Fibroblast of lung (primary cell): ENCODE measurements at regions not wholly inside any gene's neighbourhood (a gene's known extent, or its start where the extent isn't known, plus 50 kb on each side); places are given as distances from the start of the nearest gene placed in this dataset.

Experiments used
- DNase-seq, 2 donors: peaks; one replicate each; pipeline versions ENCODE4 v3.0.0 to v3.0.0-alpha.2; 2010; ENCODE audit warnings: low read depth in 2 of 2
- H2AFZ ChIP-seq: 2 replicates; pipeline ENCODE4 v1.5.1; 2012; ENCODE audit warnings: low read length, control low read depth, inconsistent platforms
- H3K27ac ChIP-seq: 2 replicates; pipeline ENCODE4 v1.5.1; 2011; ENCODE audit warnings: low read length, control low read depth; ENCODE audit not compliant: insufficient read depth
- H3K27me3 ChIP-seq: 2 replicates; pipeline ENCODE4 v1.5.1; 2011; ENCODE audit warnings: mild to moderate bottlenecking, low read length; ENCODE audit not compliant: control insufficient read depth, insufficient read depth
- H3K36me3 ChIP-seq: 2 replicates; pipeline ENCODE4 v1.5.1; 2011; ENCODE audit warnings: low read length; ENCODE audit not compliant: control insufficient read depth, insufficient read depth
- H3K4me1 ChIP-seq: 2 replicates; pipeline ENCODE4 v1.5.1; 2011; ENCODE audit warnings: low read length; ENCODE audit not compliant: control insufficient read depth, insufficient read depth; ENCODE audit errors: extremely low read depth
- H3K4me2 ChIP-seq: 2 replicates; pipeline ENCODE4 v1.5.1; 2011; ENCODE audit warnings: low read length, control low read depth; ENCODE audit not compliant: insufficient read depth; ENCODE audit errors: extremely low read depth
- H3K4me3 ChIP-seq, 4 experiments: fragments of 200-600 bp in 1 of 4; sonication (generic) in 1 of 4; replicated peaks in 1 of 4; 2 replicates each; pipeline ENCODE4 v1.5.1; 2011 to 2016; ENCODE audit warnings: low read length in 4 of 4, low read depth in 3 of 4, mild to moderate bottlenecking in 3 of 4, control low read depth in 2 of 4, inconsistent platforms in 1 of 4, mixed read lengths in 1 of 4; ENCODE audit not compliant: insufficient read depth in 1 of 4; ENCODE audit errors: control extremely low read depth in 1 of 4
- H3K79me2 ChIP-seq: 2 replicates; pipeline ENCODE4 v1.5.1; 2012; ENCODE audit warnings: mild to moderate bottlenecking, low read length, inconsistent platforms; ENCODE audit not compliant: control insufficient read depth, insufficient read depth
- H3K9ac ChIP-seq: 2 replicates; pipeline ENCODE4 v1.5.1; 2011; ENCODE audit warnings: mild to moderate bottlenecking, low read length, control low read depth; ENCODE audit not compliant: insufficient read depth
- H3K9me3 ChIP-seq: 2 replicates; pipeline ENCODE4 v1.5.1; 2012; ENCODE audit warnings: low read depth, low read length; ENCODE audit not compliant: control insufficient read depth, insufficient read depth
- H4K20me1 ChIP-seq: 2 replicates; pipeline ENCODE4 v1.5.1; 2011; ENCODE audit warnings: low read length; ENCODE audit not compliant: control insufficient read depth, insufficient read depth; ENCODE audit errors: extremely low read depth
- EZH2 ChIP-seq: IDR thresholded peaks from 2 replicates; pipeline ENCODE4 v1.5.1; 2012; ENCODE audit warnings: low read length, control low read depth, mild to moderate bottlenecking; ENCODE audit errors: missing control alignments

DNA sequence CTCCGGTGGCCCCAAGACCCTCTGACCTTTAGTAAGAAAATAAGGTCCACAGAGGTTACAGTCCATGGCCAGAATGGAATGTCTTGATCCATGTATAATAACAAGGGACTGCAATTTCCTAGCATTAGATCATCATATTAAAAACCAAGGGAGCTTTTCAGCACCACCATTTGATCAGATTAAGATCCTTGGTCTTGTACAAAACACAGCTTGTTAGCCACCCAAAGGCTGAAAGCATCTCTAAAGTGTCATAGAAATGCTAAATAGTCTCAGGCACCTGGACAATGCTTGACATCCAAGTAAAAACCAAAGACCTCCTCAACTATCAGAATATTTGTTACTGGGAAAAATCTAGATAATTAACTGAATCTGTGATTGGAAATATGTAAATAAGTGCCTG is 50.3 kb upstream of the VPS13A start:
- Histone ChIP-seq H3K36me3 (no peaks in the 10 kb centered on the region), H3K4me3 (no peak overlapping the region), H2AFZ (no peak overlapping the region), H3K9me3 (no peaks in the 10 kb centered on the region), H3K27me3 (no peaks in the 10 kb centered on the region), H3K4me2 (no peak overlapping the region), H4K20me1 (no peaks in the 10 kb centered on the region), H3K9ac (no peak overlapping the region), H3K27ac (no peak overlapping the region), H3K79me2 (no peaks in the 10 kb centered on the region), H3K4me1 (no peaks in the 10 kb centered on the region)
- no peak for DNase-seq
- no peak for TF ChIP-seq EZH2
